GM12874 (cell line): ENCODE measurements at regions not wholly inside any gene's neighbourhood (a gene's known extent, or its start where the extent isn't known, plus 50 kb on each side); places are given as distances from the start of the nearest gene placed in this dataset.

Experiments
- CTCF ChIP-seq: IDR thresholded peaks from 2 replicates; pipeline ENCODE4 v1.5.1; 2011; ENCODE audit warnings: low read depth, mild to moderate bottlenecking, control low read depth, low read length, moderate library complexity; ENCODE audit not compliant: insufficient read depth

DNA sequence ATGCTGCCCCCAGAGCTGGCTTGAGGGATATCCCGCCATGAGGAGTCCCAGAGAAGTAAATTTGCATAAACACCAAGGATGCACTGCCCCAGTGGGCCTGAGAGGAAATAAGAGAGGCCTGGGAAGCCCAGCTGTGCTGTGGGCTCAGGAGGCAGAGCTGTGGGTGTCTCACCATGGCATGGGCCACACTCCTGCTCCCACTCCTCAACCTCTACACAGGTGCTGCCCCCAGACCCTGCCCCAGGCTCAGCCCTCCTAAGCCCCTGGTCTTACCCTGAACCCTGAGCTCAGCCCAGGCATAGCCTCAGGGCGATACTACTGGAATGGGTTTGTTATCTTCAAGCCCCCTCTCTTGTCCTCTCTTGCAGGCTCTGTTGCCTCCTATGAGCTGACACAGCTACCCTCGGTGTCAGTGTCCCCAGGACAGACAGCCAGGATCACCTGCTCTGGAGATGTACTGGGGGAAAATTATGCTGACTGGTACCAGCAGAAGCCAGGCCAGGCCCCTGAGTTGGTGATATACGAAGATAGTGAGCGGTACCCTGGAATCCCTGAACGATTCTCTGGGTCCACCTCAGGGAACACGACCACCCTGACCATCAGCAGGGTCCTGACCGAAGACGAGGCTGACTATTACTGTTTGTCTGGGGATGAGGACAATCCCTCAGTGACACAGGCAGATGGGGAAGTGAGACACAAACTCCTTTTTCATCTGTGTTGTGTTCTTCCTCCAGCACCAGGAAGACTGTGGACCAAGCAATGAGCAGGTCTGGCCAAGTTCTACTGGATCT, 59.9 kb downstream of the GGTLC2 start:
- no peak for TF ChIP-seq CTCF

DNA sequence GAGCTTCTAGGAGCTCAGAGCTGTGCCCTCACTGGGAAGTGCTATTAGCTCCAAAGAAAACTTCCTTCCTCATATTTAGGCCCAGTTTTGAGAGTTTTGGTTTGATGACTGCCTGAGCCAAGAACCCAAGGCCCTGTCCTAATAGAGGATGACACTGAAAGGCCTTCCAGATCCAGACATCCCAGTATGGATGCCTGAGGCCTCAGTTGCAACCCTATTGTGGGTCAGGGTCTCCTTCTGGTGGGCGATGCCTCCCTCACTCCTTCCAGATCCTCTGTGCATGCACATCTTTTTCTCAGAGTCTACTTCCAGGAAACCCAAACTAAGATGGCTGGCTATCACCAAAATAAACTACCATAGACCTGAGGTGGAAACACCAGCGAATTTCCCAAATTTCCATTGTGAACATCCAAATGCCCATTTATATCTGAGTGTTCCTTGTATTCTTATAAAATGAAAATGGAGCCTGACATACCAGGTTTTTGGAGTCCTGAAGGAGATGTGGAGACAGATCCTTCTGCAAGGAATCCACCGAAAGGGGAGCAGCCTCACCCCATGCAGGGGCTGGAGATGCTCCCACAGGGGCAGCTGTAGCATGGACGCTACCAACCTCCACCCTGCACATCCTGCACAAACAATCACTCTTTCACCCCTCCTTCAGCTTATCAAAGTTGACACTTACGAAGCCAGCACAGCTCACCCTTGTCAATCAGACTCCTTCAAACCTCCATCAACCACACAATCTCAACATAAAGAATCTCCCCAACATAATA, 61.1 kb downstream of the GGTLC2 start:
- no peak for TF ChIP-seq CTCF

GRCh38 chr22:22706253-22706915, 62.0 kb downstream of the GGTLC2 start:
- no peak for TF ChIP-seq CTCF

- TF ChIP-seq CTCF, result peak; percentile 54; the same call in 1 of the 2 replicates
These were observed 65.5 kb downstream of the GGTLC2 start for GRCh38 chr22:22709719-22710445.

- peak; percentile 98 for TF ChIP-seq CTCF
These were observed 66.5 kb downstream of the GGTLC2 start for GRCh38 chr22:22710719-22711531.

- TF ChIP-seq CTCF, result no peak
These were observed 67.1 kb downstream of the GGTLC2 start for GRCh38 chr22:22711532-22711913.
